ENCODE measurements at regions not wholly inside any gene's neighbourhood (a gene's known extent, or its start where the extent isn't known, plus 50 kb on each side); places are given as distances from the start of the nearest gene placed in this dataset.

DNA sequence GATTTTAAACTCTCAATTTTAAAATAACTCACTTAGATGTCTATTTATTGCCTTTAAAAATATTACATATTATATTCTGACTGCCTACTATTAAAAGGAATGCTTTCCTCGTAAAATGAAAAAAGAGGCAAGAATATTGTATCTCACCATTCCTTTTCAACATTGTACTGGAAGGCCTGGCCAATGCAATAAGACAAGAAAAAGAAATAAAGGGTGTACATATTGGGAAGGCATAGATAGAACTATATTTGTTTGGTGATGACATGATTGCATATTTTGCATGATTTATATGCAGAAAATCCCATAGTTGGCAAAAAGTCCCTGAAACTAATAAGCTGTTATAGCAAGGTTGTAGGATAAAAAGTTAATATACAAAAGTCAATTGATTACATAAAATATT lies 474.6 kb upstream of the ATP2B1 start:
- DNase-seq: no peak

DNA sequence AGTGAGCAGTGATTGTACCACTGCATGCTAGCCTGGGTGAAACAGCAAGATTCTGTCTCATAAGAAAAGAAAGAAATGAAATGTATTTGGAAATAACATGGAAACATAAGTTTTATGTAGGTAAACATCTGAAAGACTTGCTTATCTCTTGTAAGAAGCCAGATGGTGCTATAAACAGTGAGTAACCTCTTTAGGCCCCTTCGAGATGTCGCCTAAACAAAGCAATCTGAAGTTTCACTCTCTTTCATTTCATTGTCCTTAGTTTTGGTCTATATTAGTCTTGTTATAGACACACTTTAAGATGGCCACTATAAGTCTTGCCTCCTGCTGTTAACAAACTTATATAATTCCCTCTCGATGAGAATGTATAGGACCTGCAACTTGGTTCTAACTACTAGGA lies 472.6 kb upstream of the ATP2B1 start:
- DNase-seq: no peak

DNA sequence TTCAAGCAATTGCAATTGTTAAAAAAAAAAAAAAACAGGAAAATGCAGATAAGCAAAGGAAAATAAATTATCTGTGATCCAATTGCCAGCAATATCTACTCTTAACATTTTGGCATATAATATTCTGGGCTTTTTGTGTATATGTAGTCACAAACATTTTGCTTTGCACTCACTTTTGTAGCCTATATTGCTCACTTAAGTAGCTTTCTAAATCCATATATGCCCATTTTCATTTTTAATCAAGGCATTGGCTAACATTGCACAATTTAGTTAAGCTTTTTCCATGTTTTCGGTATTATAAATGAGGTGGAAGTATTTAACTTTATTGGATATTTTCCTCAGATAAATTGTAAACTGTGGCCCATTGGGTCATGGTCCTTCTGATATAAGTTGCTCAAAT lies 466.3 kb upstream of the ATP2B1 start:
- DNase-seq: no peak

DNA sequence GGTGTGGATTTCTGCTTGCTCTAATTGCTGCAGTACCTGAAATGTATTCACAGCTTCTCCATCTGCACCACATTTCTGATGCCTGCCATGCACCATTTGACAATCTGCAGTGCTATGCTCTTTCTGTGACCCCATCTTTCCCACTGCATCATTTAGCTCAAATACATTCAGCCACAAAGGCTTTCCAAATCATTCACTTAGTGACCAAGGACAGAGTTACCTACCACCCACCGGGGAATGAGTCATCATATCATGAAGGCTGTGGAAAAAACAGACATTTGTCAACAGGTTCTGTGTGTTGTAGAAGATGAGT lies 465.5 kb upstream of the ATP2B1 start:
- no peak for DNase-seq

DNA sequence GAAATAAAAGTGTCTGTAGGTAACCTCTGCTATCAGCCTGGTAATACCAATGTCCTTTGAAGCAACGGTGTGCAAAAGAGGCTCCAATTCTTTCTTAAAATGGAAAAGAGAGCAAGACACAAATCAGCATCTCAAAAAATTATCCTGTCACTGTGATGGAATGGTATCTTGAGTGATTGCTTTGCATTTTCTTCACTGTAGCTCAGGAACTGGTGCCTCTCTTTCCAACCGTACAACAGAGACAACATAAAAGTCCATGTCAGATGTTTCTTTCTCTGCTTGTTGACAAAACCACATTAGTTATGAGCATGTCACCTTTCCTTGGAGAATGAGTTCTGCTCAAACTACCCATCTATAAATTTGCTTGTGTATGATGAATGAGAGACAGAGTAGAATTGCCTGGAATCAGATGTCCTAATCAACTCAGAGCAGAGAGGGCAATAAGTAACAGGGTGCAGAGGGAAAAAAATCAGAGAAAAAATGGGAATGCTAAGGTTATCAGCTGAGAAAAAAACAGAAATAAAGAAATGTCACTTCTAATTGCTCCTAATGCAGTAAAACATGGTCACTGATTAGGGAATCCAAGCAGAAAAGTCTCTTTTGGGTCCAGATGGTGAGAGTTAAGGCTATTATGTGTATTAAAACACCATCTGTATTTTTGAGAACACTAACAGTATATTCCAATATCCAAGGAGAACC lies 465.0 kb upstream of the ATP2B1 start:
- DNase-seq: no peak

DNA sequence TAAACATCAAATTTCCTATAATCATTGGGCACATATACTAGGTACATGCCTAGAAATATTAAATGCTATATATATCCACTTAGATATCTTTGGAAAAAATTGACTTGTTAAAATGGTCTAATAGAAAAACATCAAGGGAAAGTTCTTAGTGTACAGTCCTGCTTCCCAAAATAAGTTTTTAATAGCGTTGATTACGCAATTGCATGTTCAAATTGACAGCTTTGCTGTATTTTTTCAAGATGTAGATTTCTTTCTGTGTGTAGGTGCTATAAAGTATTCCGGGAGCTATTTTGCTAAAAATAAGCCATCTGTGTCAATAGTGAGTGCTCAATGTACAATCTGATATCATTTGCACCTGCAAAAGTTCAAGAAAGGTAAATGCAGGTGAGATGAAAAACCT lies 463.9 kb upstream of the ATP2B1 start:
- no peak for DNase-seq

DNA sequence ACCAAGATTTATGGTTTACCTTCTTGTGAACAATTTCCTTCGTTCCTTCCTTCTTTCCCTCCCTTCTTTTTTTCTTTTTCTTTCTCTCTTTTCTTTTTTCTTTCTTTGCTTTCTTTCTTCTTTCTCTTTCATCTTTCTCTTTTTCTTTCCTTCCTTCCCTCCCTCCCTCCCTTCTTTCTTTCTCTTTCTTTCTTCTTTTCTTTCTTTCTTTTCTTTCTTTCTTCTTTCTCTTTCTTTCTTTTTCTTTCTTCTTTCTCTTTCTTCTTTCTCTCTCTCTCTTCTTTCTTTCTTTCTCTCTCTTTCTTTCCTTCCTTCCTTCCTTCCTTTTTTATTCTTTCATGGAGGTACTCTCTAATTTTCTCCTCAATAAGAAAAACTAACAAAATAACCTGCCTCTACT lies 462.1 kb upstream of the ATP2B1 start:
- no peak for DNase-seq

DNA sequence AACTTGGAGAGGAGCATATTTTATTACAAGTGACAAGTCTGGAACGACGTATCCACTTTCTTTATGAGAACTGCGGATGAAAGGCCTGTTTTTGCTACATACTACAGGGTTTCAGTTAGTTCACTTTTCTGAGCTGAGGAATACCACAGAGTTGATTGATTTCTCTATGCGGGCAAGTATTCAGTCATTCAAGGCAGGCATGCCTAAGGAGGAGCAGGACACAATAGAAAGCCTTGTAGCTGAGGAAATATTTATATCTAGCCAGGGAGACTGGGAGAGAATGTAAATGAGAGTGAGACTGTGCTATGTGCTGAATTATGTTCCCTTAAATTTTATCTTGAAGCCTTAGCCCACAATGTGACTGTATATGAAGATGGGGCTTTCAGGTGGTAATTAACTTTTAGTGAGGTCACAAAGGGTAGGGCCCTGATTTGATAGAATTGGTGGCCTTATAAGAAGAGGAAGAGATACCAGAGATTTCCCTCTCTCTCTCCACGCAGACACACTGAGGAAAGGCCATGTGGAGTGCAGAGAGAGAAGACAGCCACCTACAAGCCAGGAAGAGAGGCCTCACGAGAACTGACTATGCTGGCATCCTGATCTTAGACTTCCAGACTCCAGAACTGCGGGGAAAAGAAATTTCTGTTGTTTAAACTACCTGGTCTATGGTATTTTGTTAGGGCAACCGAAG lies 459.0 kb upstream of the ATP2B1 start:
- no peak for DNase-seq

DNA sequence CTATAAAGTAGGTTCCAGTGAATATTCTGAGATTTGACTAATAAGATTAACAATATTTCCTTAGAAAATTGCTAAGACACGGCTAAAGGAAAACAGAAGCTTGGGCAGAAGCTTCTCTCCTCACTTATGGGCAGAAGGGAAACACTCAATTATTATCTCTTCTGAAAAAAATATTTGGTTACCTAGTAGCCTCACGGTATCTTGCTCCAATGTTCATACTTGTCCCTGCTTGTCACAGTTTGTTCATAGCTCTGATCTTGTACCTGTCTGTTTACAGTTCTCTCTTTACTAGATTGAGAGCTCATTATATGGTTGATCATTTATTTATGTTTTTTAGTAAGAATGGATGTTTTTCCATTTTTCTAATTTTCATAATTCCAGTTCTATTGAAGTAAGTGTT lies 458.0 kb upstream of the ATP2B1 start:
- no peak for DNase-seq

DNA sequence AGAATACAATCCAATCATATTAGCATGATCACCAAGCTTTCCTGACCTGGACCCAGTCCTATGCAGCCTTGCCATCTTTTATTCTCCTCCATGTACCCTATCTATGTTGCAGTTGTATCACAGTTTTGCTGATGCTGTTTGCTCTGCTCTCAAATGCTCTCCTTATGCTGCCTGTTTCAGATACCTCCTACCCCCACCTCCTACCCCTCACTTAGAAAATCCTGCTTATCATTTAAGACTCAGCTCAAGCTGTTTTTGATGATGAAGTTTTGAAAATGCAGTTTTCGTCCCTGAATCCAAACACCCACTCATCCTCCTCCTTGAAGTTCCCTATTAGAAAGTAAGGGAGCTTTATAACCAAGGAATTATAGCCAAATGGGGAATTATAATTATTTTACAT lies 457.4 kb upstream of the ATP2B1 start:
- no peak for DNase-seq

DNA sequence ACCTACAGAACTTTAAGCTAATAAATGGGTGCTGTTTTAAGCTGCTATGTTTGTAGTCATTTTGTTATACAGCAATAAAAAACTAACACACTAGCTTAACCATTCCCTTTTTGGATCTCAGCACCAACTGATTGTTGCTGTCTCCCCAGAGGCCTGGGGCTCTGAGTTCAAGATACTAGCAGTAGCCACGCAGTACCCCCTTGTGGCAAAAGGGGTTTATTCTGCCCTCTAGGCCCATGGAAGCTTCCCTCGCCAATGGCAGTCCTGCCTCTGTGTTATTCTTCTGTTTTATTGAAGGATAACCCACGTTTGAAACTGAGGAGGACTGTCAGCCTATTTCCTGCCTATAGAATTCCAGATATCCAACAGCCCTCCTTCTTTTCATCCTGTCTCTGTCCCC lies 455.3 kb upstream of the ATP2B1 start:
- no peak for DNase-seq

DNA sequence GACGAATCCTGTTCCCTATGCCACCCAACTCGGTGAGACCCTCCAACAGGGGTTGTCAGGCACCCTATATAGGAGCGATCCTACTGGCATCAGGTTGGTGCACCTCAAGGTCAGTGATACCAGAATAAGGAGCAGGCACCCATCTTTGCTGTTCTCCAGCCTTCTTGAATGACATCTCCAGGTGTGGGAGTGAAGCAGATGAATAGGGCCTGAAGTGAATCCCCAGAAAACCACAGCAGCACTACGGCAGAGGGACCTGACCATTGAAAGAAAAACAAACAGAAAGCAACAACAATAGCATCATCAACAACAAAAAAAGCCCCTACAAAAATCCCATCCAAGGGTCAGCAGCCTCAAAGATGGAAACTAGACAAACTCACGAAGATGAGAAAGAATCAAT lies 445.2 kb upstream of the ATP2B1 start:
- no peak for DNase-seq

DNA sequence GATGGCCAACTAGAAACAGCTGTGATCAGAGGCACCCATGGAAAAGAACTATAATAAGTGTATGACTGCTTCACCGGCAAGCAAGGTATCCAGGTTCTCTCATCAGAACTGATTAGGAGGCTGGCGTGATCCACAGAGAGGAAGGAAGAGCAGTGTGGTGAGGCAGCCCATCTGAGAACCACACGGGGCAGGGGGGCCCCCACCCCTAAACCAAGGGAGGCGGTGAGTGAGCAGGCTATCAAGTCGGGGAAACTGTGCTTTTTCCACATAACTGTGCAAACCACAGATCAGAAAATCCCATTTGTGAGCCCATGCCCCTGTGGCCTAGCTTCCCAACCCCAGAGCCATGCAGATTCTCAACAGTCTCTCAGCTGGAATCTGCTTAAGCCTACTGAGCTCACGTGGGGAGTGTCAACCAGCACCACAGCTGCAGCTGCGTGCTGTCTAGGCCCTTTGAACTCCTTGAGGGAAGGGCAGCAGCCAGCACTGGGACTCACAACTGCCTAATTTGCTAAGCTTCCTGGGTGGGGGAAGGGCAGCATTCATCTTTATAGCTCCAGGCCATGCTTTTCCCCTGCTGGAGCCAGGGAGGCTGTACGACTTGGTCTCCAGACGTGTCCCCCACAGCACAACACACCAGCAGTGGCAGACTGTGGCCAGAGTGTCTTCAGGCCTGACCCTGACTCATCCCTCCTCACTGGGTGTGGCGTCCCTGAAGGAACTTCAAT lies 444.4 kb upstream of the ATP2B1 start:
- no peak for DNase-seq

DNA sequence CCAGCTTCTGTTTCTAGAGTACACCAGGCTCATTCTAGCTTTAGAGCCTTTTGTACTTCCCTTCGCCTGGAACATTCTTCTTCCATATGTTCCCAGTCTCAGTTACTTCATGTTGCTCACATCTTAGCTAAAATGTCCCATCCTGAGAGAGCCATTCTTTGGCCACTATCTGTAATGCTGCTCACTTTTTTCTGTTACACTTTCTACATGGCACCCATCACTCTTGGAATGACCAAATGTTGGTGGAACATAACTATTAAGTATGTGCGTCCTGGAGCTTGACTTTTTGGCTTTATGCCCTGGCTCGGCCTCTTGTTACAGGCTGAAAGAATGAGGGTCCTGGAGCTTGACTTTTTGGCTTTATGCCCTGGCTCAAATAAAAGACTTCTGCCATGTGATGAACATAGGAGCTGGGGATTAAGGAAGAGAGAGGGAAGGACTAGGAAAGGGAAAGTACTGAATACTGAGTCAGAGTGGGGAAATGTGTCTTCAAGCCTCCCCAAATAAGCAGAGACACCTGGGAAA lies 442.9 kb upstream of the ATP2B1 start:
- DNase-seq: no peak

DNA sequence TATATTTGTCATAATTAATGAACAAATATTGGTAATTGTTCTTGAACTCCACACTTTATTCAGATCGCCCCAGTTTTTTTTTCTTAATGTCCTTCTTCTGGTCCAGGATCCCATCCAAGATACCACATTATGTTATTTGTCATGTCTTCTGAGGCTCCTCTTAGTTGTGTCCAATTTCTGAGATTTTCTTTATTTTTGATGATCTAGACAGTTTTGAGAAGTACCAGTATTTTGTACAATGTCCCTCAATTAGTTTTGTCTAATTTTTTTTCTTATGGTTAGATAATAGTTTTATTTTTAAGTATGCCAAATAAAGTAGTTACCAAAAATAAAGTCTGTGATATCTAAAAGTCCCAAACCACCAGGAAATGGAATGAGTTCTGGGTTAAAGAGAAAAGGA lies 440.8 kb upstream of the ATP2B1 start:
- no peak for DNase-seq

DNA sequence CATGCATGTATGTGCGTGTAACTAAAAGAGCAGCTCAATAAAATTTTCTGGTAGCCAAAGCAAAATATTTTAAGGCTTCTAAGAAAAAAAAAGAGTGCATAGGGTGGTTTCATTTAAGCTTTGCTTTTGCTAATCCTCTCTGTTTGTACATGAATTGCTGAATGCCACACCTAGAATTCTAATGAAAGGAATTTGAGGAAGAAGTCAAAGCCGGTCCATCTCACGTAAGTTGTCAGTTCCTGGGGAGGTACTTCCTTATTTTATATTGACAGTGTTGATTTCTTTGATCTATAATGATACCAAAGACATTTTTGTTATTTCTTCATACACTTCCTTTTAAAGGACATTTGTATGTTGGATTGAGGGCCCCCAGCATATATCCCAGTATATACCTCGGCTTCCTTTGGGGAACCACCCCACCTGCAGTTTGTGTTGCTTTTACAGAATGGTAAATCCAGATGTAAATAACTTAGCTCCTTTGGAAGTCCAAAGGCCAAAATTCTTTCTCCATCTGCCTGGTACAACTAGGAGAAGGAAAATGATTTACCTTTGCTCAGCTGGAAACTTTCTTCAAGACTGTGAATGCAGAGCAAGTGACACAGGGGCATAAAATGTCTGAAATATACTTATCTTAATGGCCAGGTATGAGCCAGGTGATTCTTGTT lies 420.9 kb upstream of the ATP2B1 start:
- DNase-seq: no peak

DNA sequence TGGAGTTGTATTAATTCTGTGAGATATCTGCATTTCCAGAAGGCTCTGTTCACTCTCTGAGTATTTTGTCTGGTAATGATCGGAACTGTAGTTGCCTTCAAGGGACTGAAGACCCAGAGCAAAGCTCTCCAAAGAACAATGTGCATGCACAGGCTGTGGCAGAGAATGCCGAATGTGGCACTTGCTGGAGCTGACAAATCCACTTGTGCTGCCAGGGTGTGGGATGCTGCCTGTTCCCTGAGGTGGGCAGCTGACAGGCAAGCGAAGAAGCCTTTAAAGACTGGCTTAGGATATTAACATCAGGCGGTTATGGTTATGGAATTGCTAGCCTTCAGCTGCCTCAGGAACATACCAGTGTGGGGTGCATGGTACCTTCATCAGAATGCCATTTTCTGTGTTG lies 419.9 kb upstream of the ATP2B1 start:
- no peak for DNase-seq

DNA sequence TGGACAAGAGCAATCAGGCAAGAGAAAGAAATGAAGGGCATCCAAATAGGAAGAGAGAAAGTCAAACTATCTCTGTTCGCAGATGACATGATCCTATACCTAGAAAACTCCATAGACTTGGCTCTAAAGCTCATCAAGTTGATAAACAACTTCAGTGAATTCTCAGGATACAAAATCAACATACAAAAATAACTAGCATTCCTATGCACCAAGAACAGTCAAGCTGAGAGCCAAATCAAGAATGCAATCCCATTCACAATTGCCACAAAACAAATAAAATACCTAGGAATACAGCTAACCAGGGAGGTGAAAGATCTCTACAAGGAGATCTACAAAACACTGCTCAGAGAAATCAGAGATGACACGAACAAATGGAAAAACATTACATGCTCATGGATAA lies 417.5 kb upstream of the ATP2B1 start:
- DNase-seq: no peak

DNA sequence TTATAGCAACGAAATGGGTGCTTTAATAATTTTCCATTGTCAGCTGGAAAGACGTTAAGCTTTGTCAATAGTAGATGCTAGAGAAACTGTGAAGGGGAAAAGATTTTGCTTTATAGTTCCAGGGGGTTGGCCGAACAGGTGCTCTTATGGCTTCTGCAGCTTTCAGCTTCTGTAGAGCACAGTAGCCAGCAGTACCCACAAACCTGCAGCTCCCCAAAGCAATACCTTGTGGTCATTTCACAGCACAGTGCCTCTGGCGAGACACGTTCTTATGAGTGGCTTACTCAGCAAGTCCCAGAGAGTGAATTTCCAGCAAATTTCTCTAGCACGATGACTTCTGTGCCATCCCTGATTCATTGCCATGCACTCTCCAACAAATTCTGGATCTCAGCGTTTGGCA lies 416.3 kb upstream of the ATP2B1 start:
- no peak for DNase-seq

DNA sequence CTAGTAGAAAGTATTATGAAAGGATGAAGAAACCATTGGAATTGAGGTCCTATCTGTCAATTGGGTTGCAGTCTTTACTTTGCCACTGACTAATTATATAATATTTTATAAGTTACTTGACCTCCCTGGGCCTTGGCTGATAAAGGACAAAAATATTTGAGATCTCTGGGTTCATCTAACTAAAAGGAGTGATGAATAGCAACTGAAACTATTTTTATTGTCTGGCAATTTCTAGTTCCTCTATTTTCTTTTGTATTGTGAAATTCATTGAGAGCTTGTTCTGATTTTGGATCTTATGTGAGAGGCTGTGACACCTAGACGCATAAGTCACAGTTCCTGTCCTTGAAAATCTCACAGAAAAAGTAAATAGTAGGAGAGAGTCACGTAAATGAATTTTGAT lies 415.7 kb upstream of the ATP2B1 start:
- no peak for DNase-seq

DNA sequence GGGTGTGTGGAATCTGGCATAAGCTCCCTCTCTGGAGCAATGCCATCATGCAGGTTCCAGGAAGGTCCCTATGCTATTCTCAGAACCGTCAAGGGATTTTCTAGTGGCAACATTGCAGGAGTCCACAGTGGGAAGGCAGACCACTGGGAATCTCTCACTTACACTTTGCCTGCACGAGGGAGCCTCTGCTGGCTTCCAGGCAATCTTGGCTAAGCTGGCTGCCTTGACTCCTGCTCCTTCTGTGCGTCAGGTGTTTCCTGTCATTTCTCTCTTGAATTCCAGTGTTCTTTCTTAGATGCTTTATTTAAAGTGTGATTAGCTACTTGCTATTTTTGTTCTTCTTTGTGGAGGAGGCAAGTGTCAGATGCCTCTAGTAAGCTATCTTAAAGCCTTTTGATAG lies 414.0 kb upstream of the ATP2B1 start:
- no peak for DNase-seq

DNA sequence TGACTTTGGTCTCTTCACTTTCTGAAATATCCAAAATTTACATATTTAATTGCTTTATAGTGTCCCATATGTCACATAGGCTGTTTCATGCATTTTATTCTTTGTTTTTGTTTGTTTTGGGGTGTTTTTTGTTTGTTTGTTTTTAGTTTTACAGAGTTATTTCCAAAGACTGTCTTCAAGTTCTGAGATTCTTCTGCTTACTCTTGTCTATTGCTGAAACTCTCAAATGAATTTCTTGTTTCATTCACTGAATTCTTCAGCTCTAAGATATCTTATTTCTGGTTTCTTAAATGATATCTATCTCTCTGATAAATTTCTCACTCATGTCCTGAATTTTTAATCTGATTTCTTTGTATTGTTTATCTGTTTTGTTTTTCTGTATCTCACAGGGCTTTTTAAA lies 412.0 kb upstream of the ATP2B1 start:
- DNase-seq: no peak

DNA sequence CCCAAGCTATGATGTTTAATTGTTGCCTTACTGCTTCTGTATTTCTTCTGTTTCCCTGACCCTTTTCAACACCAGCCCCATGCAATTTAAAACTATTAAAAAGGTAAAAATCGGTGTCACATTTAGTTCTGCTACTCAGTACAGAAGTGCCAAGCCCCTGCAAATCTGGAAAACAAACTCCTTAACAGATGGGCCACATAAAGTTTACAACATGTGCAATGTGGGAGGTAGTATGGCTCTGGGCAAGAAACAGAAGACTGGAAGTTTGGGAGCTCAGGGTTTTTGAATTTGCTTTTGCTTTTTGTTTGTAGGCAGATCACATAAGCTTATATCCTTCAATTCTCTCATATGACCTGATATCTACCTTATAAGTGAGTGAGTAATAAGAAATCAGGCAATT lies 404.0 kb upstream of the ATP2B1 start:
- DNase-seq: no peak
